Upper lobe of left lung (tissue), 6 donors: ENCODE measurements at regions not wholly inside any gene's neighbourhood (a gene's known extent, or its start where the extent isn't known, plus 50 kb on each side); places are given as distances from the start of the nearest gene placed in this dataset.

Experiments used
- ATAC-seq, 2 donors: fragments of 200-7000 bp; cut with Tn5 transposase; one replicate each; pipeline ENCODE4 v1.9.1; 2022; ENCODE audit warnings: mild to moderate bottlenecking in 2 of 2, moderate library complexity in 2 of 2; ENCODE audit not compliant: low FRiP score in 2 of 2
- DNase-seq, 2 donors: peaks; one replicate each; pipeline ENCODE4 v3.0.0-alpha.2; 2019 to 2020
- H3K27ac ChIP-seq, 4 donors: fragments of 200-600 bp; sonication (generic); one replicate each; pipeline ENCODE4 v1.5.1; 2016 to 2019
- H3K27me3 ChIP-seq, 4 donors: fragments of 200-600 bp; sonication (generic); one replicate each; pipeline ENCODE4 v1.5.1; 2017 to 2019
- H3K36me3 ChIP-seq, 4 donors: fragments of 200-600 bp; sonication (generic); one replicate each; pipeline ENCODE4 v1.5.1; 2016 to 2019
- H3K4me1 ChIP-seq, 4 donors: fragments of 200-600 bp; sonication (generic); one replicate each; pipeline ENCODE4 v1.5.1; 2018 to 2019
- H3K4me3 ChIP-seq, 4 donors: fragments of 200-600 bp; sonication (generic); one replicate each; pipeline ENCODE4 v1.5.1; 2017 to 2019; ENCODE audit warnings: mild to moderate bottlenecking in 2 of 4, moderate library complexity in 1 of 4
- H3K9me3 ChIP-seq, 4 donors: fragments of 200-600 bp; sonication (generic); one replicate each; pipeline ENCODE4 v1.5.1; 2018 to 2019
- EP300 ChIP-seq, 4 donors: sonication (generic); formaldehyde crosslinking; IDR thresholded peaks; one replicate each; pipeline ENCODE4 v1.5.1; 2017; ENCODE audit warnings: antibody characterized with exemption in 4 of 4, control low read depth in 2 of 4
- POLR2A ChIP-seq, 4 donors: fragments of 450-650 bp; IDR thresholded peaks; one replicate each; pipeline ENCODE4 v1.5.1; 2016 to 2017; ENCODE audit warnings: antibody characterized with exemption in 4 of 4, mild to moderate bottlenecking in 2 of 4
- POLR2AphosphoS5 ChIP-seq, 2 donors: sonication (generic); formaldehyde crosslinking; IDR thresholded peaks; one replicate each; pipeline ENCODE4 v1.5.1; 2017; ENCODE audit warnings: antibody characterized with exemption in 2 of 2
- WGBS, 2 donors: methylation state at CpG; one replicate each; pipeline ENCODE4 v1.1.5; 2017 to 2018; 5-methylcytosine and 5-hydroxymethylcytosine counted together
- TF ChIP-seq, protein P1 (sequence below), 6 experiments: fragments of 450-650 bp in 4 of 6; fragments of 200-600 bp in 2 of 6; sonication (generic) in 2 of 6; IDR thresholded peaks; one replicate each; pipeline ENCODE4 v1.5.1; 2016 to 2019; ENCODE audit warnings: antibody characterized with exemption in 6 of 6
- donor health status: DM: no; HTN: no; CAD: no; lungs with moderate emphysema.
- donor health status: DM: no; HTN: yes; CAD: no; lungs with severe emphysema.

DNA sequence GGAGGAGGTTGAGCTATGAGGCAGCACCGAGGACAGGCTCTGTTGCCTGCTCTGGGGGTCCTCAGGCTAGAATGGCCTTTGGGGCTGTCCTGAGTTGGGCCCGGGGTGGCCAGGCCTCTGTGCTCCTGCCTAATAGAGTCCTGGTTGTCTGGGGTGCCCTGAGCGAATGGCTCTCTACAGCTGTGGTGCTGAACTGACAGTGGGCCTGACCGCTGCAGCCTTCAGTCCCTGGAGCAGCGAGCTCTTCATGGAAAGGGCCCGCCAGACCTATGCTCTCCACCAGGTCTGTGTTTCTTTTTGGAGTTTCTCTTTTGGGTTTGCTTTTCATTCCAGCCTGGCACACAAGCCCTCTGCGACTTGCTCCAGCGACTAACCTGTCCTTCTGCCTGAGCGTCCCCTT is 679.0 kb upstream of the RAB6C start:
- ATAC-seq (peak in 1 of 2 donors; percentile 24), DNase-seq (peak in 1 of 2 donors; percentile 28)
- Histone ChIP-seq H3K4me1 (no peaks in the 10 kb centered on the region), H3K27me3 (no peaks in the 10 kb centered on the region), H3K27ac (no peak overlapping the region), H3K36me3 (no peaks in the 10 kb centered on the region), H3K4me3 (no peak overlapping the region), H3K9me3 (no peaks in the 10 kb centered on the region)
- no peak for TF ChIP-seq EP300 (IDR thresholded peaks at IDR 0.05)
- no peak for TF ChIP-seq POLR2A (IDR thresholded peaks at IDR 0.05)
- no peak for TF ChIP-seq POLR2AphosphoS5 (IDR thresholded peaks at IDR 0.05)
- WGBS, 2 donors: 76 to 88% methylated on average over 6 to 9 of the region's 9 CpGs

DNA sequence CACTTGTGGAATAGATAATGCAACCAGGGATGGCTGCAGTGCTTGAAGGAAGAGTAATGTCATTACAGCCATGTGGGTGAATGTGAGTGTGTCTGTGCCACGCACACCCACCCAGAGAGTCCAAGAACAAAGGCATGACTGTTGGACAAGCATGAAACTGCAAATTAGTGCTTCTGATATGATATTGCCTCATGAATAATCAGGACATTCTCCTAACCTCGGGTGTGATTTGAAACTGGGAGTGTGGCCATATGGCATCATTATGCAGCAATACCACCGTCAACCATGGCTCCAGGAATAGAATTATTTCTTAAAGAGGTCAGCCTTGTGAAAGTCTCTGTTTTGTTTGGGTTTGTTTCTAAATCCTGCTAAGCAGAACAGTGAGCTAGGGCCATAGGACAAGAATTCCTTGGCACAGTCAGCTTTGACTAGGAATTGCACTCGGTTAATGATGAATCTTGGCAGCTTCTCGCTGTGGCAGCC is 678.0 kb upstream of the RAB6C start:
- Histone ChIP-seq H3K36me3 (no peaks in the 10 kb centered on the region), H3K4me1 (no peaks in the 10 kb centered on the region), H3K4me3 (no peak overlapping the region), H3K27me3 (no peaks in the 10 kb centered on the region), H3K9me3 (no peaks in the 10 kb centered on the region), H3K27ac (no peak overlapping the region)
- WGBS, 2 donors: 54 to 63% methylated on average over 5 of the region's 5 CpGs
- ATAC-seq (peak in 1 of 2 donors; percentile 34), DNase-seq (no peak)
- TF ChIP-seq, protein P1, sequence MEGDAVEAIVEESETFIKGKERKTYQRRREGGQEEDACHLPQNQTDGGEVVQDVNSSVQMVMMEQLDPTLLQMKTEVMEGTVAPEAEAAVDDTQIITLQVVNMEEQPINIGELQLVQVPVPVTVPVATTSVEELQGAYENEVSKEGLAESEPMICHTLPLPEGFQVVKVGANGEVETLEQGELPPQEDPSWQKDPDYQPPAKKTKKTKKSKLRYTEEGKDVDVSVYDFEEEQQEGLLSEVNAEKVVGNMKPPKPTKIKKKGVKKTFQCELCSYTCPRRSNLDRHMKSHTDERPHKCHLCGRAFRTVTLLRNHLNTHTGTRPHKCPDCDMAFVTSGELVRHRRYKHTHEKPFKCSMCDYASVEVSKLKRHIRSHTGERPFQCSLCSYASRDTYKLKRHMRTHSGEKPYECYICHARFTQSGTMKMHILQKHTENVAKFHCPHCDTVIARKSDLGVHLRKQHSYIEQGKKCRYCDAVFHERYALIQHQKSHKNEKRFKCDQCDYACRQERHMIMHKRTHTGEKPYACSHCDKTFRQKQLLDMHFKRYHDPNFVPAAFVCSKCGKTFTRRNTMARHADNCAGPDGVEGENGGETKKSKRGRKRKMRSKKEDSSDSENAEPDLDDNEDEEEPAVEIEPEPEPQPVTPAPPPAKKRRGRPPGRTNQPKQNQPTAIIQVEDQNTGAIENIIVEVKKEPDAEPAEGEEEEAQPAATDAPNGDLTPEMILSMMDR (IDR thresholded peaks at IDR 0.05): no peak
- TF ChIP-seq EP300 (IDR thresholded peaks at IDR 0.05) (no peak), POLR2AphosphoS5 (IDR thresholded peaks at IDR 0.05) (peak in 1 of 2 donors; percentile 27)

DNA sequence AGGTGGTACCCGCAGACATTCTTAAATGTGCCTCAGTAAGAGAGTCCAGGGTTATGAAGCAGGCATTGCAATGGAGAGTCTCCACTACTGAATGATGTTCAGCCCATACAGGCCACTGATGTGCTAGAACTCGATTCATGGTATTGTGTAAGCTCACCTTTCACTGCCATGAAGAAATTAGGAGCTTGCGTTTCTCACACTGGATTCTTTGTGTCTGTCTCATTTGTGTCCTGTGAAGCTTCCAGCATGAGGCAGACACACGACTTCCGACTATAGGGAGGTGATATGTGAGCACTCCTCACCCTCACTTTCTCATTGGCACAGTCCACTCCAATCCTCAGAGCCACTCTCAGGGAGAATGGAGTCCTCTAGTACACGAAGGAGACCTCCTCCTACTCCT is 677.4 kb upstream of the RAB6C start:
- WGBS, 2 donors: 58 to 63% methylated on average over 5 to 6 of the region's 6 CpGs
- TF ChIP-seq EP300 (IDR thresholded peaks at IDR 0.05) (no peak), POLR2A (IDR thresholded peaks at IDR 0.05) (no peak), POLR2AphosphoS5 (IDR thresholded peaks at IDR 0.05) (no peak)
- TF ChIP-seq, protein P1 (IDR thresholded peaks at IDR 0.05): no peak
- H3K27ac ChIP-seq: no peak overlapping the region
- no peak for DNase-seq
- H3K9me3 ChIP-seq: no peaks in the 10 kb centered on the region
- H3K36me3 ChIP-seq: no peaks in the 10 kb centered on the region
- no peak overlapping the region for H3K4me3 ChIP-seq
- no peaks in the 10 kb centered on the region for H3K4me1 ChIP-seq
- ATAC-seq: no peak
- H3K27me3 ChIP-seq: no peaks in the 10 kb centered on the region

GRCh38 chr2:129302561-129303183 is 676.8 kb upstream of the RAB6C start:
- ATAC-seq: no peak
- DNase-seq: no peak
- H3K4me1 ChIP-seq: no peaks in the 10 kb centered on the region
- H3K36me3 ChIP-seq: no peaks in the 10 kb centered on the region
- TF ChIP-seq POLR2A (IDR thresholded peaks at IDR 0.05) (no peak), POLR2AphosphoS5 (IDR thresholded peaks at IDR 0.05) (no peak), EP300 (IDR thresholded peaks at IDR 0.05) (no peak)
- TF ChIP-seq, protein P1 (IDR thresholded peaks at IDR 0.05): no peak
- H3K9me3 ChIP-seq: no peaks in the 10 kb centered on the region
- no peak overlapping the region for H3K27ac ChIP-seq
- 56 to 60% methylated on average over 6 of the region's 6 CpGs for WGBS, 2 donors
- no peak overlapping the region for H3K4me3 ChIP-seq
- no peaks in the 10 kb centered on the region for H3K27me3 ChIP-seq

GRCh38 chr2:129314120-129314519 is 665.3 kb upstream of the RAB6C start:
- TF ChIP-seq, protein P1 (IDR thresholded peaks at IDR 0.05): no peak
- no peak for TF ChIP-seq EP300 (IDR thresholded peaks at IDR 0.05)
- no peak for TF ChIP-seq POLR2AphosphoS5 (IDR thresholded peaks at IDR 0.05)
- no peak for TF ChIP-seq POLR2A (IDR thresholded peaks at IDR 0.05)
- peak in 1 of 2 donors; percentile 37 for DNase-seq
- Histone ChIP-seq H3K27me3 (no peaks in the 10 kb centered on the region), H3K9me3 (no peaks in the 10 kb centered on the region), H3K4me3 (no peak overlapping the region), H3K27ac (no peak overlapping the region), H3K36me3 (no peaks in the 10 kb centered on the region), H3K4me1 (no peaks in the 10 kb centered on the region)
- peak; percentile 19 to 51 for ATAC-seq
- 83 to 84% methylated on average over 3 to 9 of the region's 9 CpGs for WGBS, 2 donors
